Adrenal gland (tissue), 5 donors: ENCODE measurements at regions not wholly inside any gene's neighbourhood (a gene's known extent, or its start where the extent isn't known, plus 50 kb on each side); places are given as distances from the start of the nearest gene placed in this dataset.

Experiments
- POLR2A ChIP-seq, 2 donors: fragments of 450-650 bp; IDR thresholded peaks; one replicate each; pipeline ENCODE4 v1.6.1; 2017; ENCODE audit warnings: antibody characterized with exemption in 2 of 2, mild to moderate bottlenecking in 2 of 2, moderate library complexity in 1 of 2
- TF ChIP-seq, protein P1 (sequence below), 6 experiments: fragments of 450-650 bp in 4 of 6; fragments of 200-600 bp in 2 of 6; sonication (generic) in 1 of 6; IDR thresholded peaks; 1 replicate in 5 of 6; 2 replicates in 1 of 6; pipeline versions ENCODE4 v1.5.1 to v1.8.0; 2016 to 2021; ENCODE audit warnings: antibody characterized with exemption in 6 of 6, mild to moderate bottlenecking in 2 of 6, moderate library complexity in 1 of 6
- donor health status: DM: no; HTN: no; CAD: no.

DNA sequence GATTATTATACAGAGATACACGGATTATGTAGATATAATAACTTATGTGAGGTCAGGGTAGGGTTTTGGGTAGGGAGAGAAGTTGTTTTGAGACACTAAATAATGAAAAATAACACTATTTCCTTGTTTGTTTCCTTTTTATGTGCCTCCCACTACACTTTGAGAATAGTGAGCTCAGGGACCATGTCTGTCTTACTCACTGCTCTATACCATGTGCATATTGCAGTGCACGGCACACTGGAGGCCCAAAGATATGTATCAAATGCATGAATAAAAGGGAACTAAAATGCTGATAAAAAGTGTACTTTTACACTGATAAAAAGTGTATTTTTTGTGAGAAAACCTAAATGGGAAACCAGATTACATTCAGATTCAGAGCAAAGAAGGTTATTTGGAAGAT lies 151.4 kb upstream of the NABP1 start:
- TF ChIP-seq, protein P1, sequence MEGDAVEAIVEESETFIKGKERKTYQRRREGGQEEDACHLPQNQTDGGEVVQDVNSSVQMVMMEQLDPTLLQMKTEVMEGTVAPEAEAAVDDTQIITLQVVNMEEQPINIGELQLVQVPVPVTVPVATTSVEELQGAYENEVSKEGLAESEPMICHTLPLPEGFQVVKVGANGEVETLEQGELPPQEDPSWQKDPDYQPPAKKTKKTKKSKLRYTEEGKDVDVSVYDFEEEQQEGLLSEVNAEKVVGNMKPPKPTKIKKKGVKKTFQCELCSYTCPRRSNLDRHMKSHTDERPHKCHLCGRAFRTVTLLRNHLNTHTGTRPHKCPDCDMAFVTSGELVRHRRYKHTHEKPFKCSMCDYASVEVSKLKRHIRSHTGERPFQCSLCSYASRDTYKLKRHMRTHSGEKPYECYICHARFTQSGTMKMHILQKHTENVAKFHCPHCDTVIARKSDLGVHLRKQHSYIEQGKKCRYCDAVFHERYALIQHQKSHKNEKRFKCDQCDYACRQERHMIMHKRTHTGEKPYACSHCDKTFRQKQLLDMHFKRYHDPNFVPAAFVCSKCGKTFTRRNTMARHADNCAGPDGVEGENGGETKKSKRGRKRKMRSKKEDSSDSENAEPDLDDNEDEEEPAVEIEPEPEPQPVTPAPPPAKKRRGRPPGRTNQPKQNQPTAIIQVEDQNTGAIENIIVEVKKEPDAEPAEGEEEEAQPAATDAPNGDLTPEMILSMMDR (IDR thresholded peaks at IDR 0.05): no peak
- no peak for TF ChIP-seq POLR2A (IDR thresholded peaks at IDR 0.05)
